Stimulated activated effector memory CD8-positive, alpha-beta T cell treated with anti-CD3 and anti-CD28 coated beads, Interleukin-12 subunit alpha, Interleukin-12 subunit beta, amount 100 ng/mL, for 72 hours (primary cell): ENCODE measurements at regions not wholly inside any gene's neighbourhood (a gene's known extent, or its start where the extent isn't known, plus 50 kb on each side); places are given as distances from the start of the nearest gene placed in this dataset.

Experiments used
- ATAC-seq: fragments of 150-1000 bp; cut with Tn5 transposase; 2 replicates; pipeline ENCODE4 v1.10.0; 2021
- DNase-seq, 2 donors: peaks; one replicate each; pipeline ENCODE4 v3.0.0; 2021 to 2022; ENCODE audit warnings: low spot score in 2 of 2
- H3K27ac Mint-ChIP-seq: one replicate; pipeline ENCODE4 v1.8.0; 2022; ENCODE audit warnings: mild to moderate bottlenecking, mixed read lengths
- H3K36me3 Mint-ChIP-seq: one replicate; pipeline ENCODE4 v1.8.0; 2022; ENCODE audit warnings: mild to moderate bottlenecking, mixed read lengths
- H3K4me1 Mint-ChIP-seq: one replicate; pipeline ENCODE4 v1.8.0; 2022; ENCODE audit warnings: mixed read lengths
- H3K4me3 Mint-ChIP-seq: one replicate; pipeline ENCODE4 v1.8.0; 2022; ENCODE audit warnings: mild to moderate bottlenecking, mixed read lengths
- H3K9me3 Mint-ChIP-seq: one replicate; pipeline ENCODE4 v1.8.0; 2022; ENCODE audit warnings: mixed read lengths

GRCh38 chr5:20420991-20421595 is 433.1 kb upstream of the CDH18 start:
- no peak overlapping the region for H3K4me3 Mint-ChIP-seq
- peaks cover 4% of the 10 kb centered on the region for H3K9me3 Mint-ChIP-seq
- H3K4me1 Mint-ChIP-seq = no peaks in the 10 kb centered on the region
- H3K27ac Mint-ChIP-seq = no peak overlapping the region
- ATAC-seq = no peak
- no peak for DNase-seq
- no peaks in the 10 kb centered on the region for H3K36me3 Mint-ChIP-seq
